ENCODE measurements at regions not wholly inside any gene's neighbourhood (a gene's known extent, or its start where the extent isn't known, plus 50 kb on each side); places are given as distances from the start of the nearest gene placed in this dataset.

DNA sequence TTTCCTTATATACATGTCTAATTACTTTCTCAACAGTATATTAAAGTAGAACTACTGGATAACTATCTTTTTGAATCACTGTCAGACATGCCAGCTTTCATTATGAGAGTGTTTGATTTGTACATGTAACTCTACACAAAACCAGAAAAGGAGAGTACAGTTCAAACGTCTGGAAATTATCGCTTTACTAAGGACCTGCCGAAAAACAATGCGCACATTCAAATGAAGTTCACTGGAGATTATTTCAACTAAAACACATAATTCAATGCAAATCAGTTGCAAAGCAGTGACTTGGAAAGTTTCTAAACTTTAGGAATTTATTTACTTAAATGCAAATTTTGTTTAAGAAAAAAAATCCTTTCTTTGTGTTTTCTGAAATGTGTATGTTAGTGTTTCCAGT, 942.5 kb downstream of the EFNA5 start:
- TF ChIP-seq, protein P1, sequence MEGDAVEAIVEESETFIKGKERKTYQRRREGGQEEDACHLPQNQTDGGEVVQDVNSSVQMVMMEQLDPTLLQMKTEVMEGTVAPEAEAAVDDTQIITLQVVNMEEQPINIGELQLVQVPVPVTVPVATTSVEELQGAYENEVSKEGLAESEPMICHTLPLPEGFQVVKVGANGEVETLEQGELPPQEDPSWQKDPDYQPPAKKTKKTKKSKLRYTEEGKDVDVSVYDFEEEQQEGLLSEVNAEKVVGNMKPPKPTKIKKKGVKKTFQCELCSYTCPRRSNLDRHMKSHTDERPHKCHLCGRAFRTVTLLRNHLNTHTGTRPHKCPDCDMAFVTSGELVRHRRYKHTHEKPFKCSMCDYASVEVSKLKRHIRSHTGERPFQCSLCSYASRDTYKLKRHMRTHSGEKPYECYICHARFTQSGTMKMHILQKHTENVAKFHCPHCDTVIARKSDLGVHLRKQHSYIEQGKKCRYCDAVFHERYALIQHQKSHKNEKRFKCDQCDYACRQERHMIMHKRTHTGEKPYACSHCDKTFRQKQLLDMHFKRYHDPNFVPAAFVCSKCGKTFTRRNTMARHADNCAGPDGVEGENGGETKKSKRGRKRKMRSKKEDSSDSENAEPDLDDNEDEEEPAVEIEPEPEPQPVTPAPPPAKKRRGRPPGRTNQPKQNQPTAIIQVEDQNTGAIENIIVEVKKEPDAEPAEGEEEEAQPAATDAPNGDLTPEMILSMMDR (IDR thresholded peaks at IDR 0.05 in 2 of 3, conservative IDR thresholded peaks at IDR 0.05 in 1 of 3; ENCODE audit: borderline replicate concordance in 1 of 3, insufficient read depth in 1 of 3, low read depth in 2 of 3, low read length in 2 of 3) = no peak
- TF ChIP-seq POLR2A (IDR thresholded peaks at IDR 0.05; ENCODE audit: borderline replicate concordance, extremely low read depth, insufficient read depth, insufficient read length) (no peak), RAD21 (IDR thresholded peaks at IDR 0.05; ENCODE audit: low read depth) (no peak), ZNF274 (IDR thresholded peaks at IDR 0.05; ENCODE audit: low read depth, low read length) (no peak)

Measured in HCT116 (cell line).